ENCODE measurements at regions not wholly inside any gene's neighbourhood (a gene's known extent, or its start where the extent isn't known, plus 50 kb on each side); places are given as distances from the start of the nearest gene placed in this dataset.

DNA sequence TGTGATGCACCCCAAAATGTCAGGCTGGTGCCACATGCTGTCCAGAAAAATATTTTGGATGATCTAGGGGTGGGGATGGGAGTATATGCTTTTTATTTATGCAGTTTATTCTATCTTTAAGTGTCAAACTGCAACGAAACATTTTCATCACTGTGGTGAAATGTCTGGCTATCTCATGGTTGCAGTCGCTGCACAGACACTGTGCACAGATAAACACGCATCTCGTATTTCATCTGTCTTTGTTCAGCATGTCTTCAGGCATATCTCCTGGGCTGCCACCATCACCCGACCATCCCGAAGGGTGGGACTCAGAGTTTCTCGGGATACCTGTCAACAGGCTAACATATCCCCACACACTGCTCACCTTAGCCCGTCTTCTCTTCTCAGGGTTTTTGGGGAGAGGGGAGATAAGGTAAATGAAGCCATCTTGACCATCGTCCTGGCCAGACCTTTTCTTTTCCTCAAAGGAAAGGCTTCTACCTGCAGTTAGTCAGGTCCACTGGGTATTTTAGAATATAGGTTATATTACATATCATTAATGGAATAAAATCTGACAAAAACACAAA, 80.7 kb upstream of the NABP1 start:
- TF ChIP-seq TAF1 (IDR thresholded peaks at IDR 0.05; ENCODE audit: borderline replicate concordance, insufficient read depth, low read length) (no peak), POLR2AphosphoS5 (IDR thresholded peaks at IDR 0.05; ENCODE audit: low read depth, low read length) (no peak), FOXP2 (optimal IDR thresholded peaks at IDR 0.05; ENCODE audit: borderline replicate concordance, extremely low read depth, extremely low read length, insufficient read depth) (no peak), SIN3A (IDR thresholded peaks at IDR 0.05; ENCODE audit: borderline replicate concordance, insufficient read depth, low read length) (no peak)
- TF ChIP-seq, protein P1, sequence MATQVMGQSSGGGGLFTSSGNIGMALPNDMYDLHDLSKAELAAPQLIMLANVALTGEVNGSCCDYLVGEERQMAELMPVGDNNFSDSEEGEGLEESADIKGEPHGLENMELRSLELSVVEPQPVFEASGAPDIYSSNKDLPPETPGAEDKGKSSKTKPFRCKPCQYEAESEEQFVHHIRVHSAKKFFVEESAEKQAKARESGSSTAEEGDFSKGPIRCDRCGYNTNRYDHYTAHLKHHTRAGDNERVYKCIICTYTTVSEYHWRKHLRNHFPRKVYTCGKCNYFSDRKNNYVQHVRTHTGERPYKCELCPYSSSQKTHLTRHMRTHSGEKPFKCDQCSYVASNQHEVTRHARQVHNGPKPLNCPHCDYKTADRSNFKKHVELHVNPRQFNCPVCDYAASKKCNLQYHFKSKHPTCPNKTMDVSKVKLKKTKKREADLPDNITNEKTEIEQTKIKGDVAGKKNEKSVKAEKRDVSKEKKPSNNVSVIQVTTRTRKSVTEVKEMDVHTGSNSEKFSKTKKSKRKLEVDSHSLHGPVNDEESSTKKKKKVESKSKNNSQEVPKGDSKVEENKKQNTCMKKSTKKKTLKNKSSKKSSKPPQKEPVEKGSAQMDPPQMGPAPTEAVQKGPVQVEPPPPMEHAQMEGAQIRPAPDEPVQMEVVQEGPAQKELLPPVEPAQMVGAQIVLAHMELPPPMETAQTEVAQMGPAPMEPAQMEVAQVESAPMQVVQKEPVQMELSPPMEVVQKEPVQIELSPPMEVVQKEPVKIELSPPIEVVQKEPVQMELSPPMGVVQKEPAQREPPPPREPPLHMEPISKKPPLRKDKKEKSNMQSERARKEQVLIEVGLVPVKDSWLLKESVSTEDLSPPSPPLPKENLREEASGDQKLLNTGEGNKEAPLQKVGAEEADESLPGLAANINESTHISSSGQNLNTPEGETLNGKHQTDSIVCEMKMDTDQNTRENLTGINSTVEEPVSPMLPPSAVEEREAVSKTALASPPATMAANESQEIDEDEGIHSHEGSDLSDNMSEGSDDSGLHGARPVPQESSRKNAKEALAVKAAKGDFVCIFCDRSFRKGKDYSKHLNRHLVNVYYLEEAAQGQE (IDR thresholded peaks at IDR 0.05; ENCODE audit: insufficient read depth in 1 of 2, low read depth in 2 of 2, low read length in 2 of 2), result no peak

DNA sequence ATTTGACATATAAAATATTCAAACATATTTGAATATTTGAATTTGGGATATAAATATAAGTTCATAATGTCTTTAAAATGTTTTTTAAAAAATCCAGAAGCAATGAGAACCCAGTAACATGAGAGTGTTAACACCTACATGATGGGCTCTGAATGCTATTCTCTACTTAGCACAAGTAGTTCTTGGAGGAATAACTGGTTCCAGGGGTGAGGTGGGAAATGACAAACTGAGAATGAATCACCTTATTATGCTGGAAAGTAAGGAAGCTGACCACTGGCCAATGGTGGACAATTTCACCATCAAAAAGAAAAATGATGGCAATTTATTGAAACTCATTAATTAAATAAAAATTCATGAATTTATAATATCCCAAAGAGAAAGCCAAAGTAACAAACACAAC, 79.6 kb upstream of the NABP1 start:
- TF ChIP-seq FOXP2 (optimal IDR thresholded peaks at IDR 0.05; ENCODE audit: borderline replicate concordance, extremely low read depth, extremely low read length, insufficient read depth), result no peak

DNA sequence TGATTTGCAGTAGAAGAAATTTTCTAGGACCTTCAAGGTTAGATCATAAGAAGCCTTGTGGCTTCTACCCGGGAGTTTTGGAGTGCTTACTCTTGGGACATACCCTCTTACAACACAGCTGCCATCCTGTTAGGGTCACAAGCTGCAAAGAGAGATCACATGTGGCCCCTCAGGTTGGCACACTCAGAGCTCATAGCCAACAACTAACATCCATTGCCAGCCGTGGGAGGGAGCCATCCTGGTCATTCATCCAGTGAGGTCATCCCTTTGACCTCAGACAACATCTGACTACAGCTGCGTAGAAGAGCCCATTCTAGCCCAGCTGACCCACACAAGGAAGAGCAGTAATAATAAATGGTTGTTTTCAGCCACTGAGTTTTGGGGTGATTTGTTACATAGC, 76.9 kb upstream of the NABP1 start:
- TF ChIP-seq SIN3A (IDR thresholded peaks at IDR 0.05; ENCODE audit: borderline replicate concordance, insufficient read depth, low read length), result no peak
- TF ChIP-seq, protein P1 (IDR thresholded peaks at IDR 0.05; ENCODE audit: insufficient read depth in 1 of 2, low read depth in 2 of 2, low read length in 2 of 2), result no peak
- no peak for TF ChIP-seq POLR2AphosphoS5 (IDR thresholded peaks at IDR 0.05; ENCODE audit: low read depth, low read length)
- TF ChIP-seq TAF1 (IDR thresholded peaks at IDR 0.05; ENCODE audit: borderline replicate concordance, insufficient read depth, low read length), result no peak

DNA sequence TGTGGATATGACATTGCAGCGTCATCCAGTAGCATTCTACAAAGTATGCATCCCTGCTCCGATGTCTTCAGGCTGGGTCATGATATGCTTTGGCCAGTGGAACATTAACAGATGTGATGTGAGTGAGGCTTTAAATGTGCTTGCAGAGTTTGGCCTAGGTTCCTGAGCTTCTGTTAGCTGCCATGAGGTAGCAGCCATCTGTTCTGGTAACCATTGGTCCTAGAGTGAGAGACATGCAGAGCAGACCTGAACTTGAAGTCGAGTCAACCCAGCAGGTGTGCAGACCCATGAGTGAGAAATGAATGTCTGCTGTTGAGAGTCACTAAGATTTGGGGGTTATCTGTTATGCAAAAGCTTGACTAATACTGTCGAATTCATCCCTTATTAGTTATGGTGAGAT, 73.8 kb upstream of the NABP1 start:
- TF ChIP-seq, protein P1 (IDR thresholded peaks at IDR 0.05; ENCODE audit: insufficient read depth in 1 of 2, low read depth in 2 of 2, low read length in 2 of 2), result no peak
- TF ChIP-seq TAF1 (IDR thresholded peaks at IDR 0.05; ENCODE audit: borderline replicate concordance, insufficient read depth, low read length) (no peak), FOXP2 (optimal IDR thresholded peaks at IDR 0.05; ENCODE audit: borderline replicate concordance, extremely low read depth, extremely low read length, insufficient read depth) (no peak), SIN3A (IDR thresholded peaks at IDR 0.05; ENCODE audit: borderline replicate concordance, insufficient read depth, low read length) (no peak), POLR2AphosphoS5 (IDR thresholded peaks at IDR 0.05; ENCODE audit: low read depth, low read length) (no peak)

DNA sequence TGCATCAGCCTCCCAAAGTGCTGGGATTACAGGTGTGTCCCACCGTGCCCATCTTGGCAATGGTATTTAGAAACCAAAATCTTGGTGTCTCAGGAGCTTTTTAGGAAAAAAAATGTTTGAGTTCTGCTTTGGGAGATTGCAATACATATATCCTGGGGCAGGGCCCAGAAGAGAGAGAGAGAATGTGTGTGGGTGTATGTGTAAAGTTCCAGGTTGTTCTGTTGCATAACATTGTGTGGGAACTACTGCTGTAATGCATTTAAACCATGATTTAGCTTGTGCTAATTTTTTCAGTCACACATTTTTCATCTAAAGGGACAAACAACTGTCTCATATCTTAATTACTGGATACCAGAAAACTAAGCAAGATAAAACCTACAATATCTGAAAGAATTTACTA, 70.8 kb upstream of the NABP1 start:
- TF ChIP-seq FOXP2 (optimal IDR thresholded peaks at IDR 0.05; ENCODE audit: borderline replicate concordance, extremely low read depth, extremely low read length, insufficient read depth) (no peak), TAF1 (IDR thresholded peaks at IDR 0.05; ENCODE audit: borderline replicate concordance, insufficient read depth, low read length) (no peak), SIN3A (IDR thresholded peaks at IDR 0.05; ENCODE audit: borderline replicate concordance, insufficient read depth, low read length) (no peak), POLR2AphosphoS5 (IDR thresholded peaks at IDR 0.05; ENCODE audit: low read depth, low read length) (no peak)
- TF ChIP-seq, protein P1 (IDR thresholded peaks at IDR 0.05; ENCODE audit: insufficient read depth in 1 of 2, low read depth in 2 of 2, low read length in 2 of 2), result no peak

All from PFSK-1 (cell line).